B cell (primary cell): ENCODE measurements at regions not wholly inside any gene's neighbourhood (a gene's known extent, or its start where the extent isn't known, plus 50 kb on each side); places are given as distances from the start of the nearest gene placed in this dataset.

Experiments used
- ATAC-seq: fragments of 200-7000 bp; cut with Tn5 transposase; one replicate; pipeline ENCODE4 v1.10.0; 2021; ENCODE audit warnings: low read depth, mild to moderate bottlenecking, moderate number of reproducible peaks, moderate library complexity
- CTCF ChIA-PET: fragments of 350-600 bp; sonication (Branson Sonifier 250); formaldehyde crosslinking; loops from one replicate; lab custom pipeline; 2021; ENCODE audit warnings: antibody characterized with exemption, inconsistent platforms; lab: Charles Lee
- POLR2A ChIA-PET: fragments of 350-600 bp; sonication (Branson Sonifier 250); formaldehyde crosslinking; loops from one replicate; lab custom pipeline; 2021; ENCODE audit warnings: antibody characterized with exemption; lab: Charles Lee
- DNase-seq: peaks from one replicate; pipeline ENCODE4 v3.0.0; 2013
- H2AFZ ChIP-seq: 2 replicates; pipeline ENCODE4 v1.6.1; 2012; ENCODE audit warnings: mild to moderate bottlenecking, low read depth, low read length; ENCODE audit not compliant: insufficient read depth, poor library complexity, severe bottlenecking
- H3K27ac ChIP-seq, 2 donors: 1 replicate in 1 of 2; 2 replicates in 1 of 2; pipeline ENCODE4 v1.5.1; 2012 to 2013; ENCODE audit warnings: low read length in 2 of 2, mild to moderate bottlenecking in 2 of 2, moderate library complexity in 1 of 2
- H3K27me3 ChIP-seq, 4 experiments: fragments of 200-600 bp in 1 of 4; sonication (generic) in 1 of 4; replicated peaks in 1 of 4; 1 replicate in 2 of 4; 2 replicates in 2 of 4; pipeline versions ENCODE4 v1.6.1 to v1.7.0; 2013 to 2016; ENCODE audit warnings: low read length in 3 of 4, mild to moderate bottlenecking in 2 of 4, mixed read lengths in 1 of 4, moderate library complexity in 1 of 4; ENCODE audit not compliant: insufficient read depth in 4 of 4, control insufficient read depth in 3 of 4; ENCODE audit errors: control extremely low read depth in 1 of 4
- H3K36me3 ChIP-seq, 2 experiments: replicated peaks in 1 of 2; 1 replicate in 1 of 2; 2 replicates in 1 of 2; pipeline versions ENCODE4 v1.6.1 to v1.7.1; 2013; ENCODE audit warnings: low read length in 1 of 2; ENCODE audit not compliant: insufficient read depth in 2 of 2, control insufficient read depth in 1 of 2; ENCODE audit errors: control extremely low read depth in 1 of 2, extremely low read depth in 1 of 2
- H3K4me1 ChIP-seq, 2 donors: fragments of 200-600 bp in 1 of 2; sonication (generic) in 1 of 2; 1 replicate in 1 of 2; 2 replicates in 1 of 2; pipeline versions ENCODE4 v1.5.1 to v1.6.1; 2013 to 2017; ENCODE audit warnings: low read length in 2 of 2; ENCODE audit not compliant: control insufficient read depth in 2 of 2, insufficient read depth in 2 of 2
- H3K4me2 ChIP-seq: replicated peaks from 2 replicates; pipeline ENCODE3; 2012; ENCODE audit warnings: mild to moderate bottlenecking, low read depth, low read length; ENCODE audit not compliant: poor library complexity, severe bottlenecking
- H3K4me3 ChIP-seq, 5 experiments: fragments of 200-600 bp in 1 of 5; sonication (generic) in 1 of 5; 1 replicate in 3 of 5; 2 replicates in 2 of 5; pipeline versions ENCODE4 v1.5.1 to v1.7.0; 2011 to 2016; ENCODE audit warnings: low read length in 4 of 5, mild to moderate bottlenecking in 4 of 5, low read depth in 2 of 5, control low read depth in 1 of 5, moderate library complexity in 1 of 5; ENCODE audit not compliant: insufficient read depth in 1 of 5; ENCODE audit errors: control extremely low read depth in 1 of 5, extremely low read depth in 1 of 5
- H3K79me2 ChIP-seq: fragments of 200-600 bp; sonication (generic); one replicate; pipeline ENCODE4 v1.6.0; 2016; ENCODE audit warnings: low read length; ENCODE audit not compliant: control insufficient read depth, insufficient read depth
- H3K9ac ChIP-seq: fragments of 200-600 bp; sonication (generic); 2 replicates; pipeline ENCODE4 v1.6.1; 2017; ENCODE audit warnings: mild to moderate bottlenecking, low read length, moderate library complexity
- H3K9me3 ChIP-seq, 3 donors: one replicate each; pipeline versions ENCODE4 v1.6.1 to v1.7.1; 2013; ENCODE audit warnings: low read length in 2 of 3; ENCODE audit not compliant: control insufficient read depth in 2 of 3, insufficient read depth in 1 of 3; ENCODE audit errors: control extremely low read depth in 1 of 3
- H4K20me1 ChIP-seq: 2 replicates; pipeline ENCODE4 v1.6.0; 2012; ENCODE audit warnings: mild to moderate bottlenecking, low read length; ENCODE audit not compliant: insufficient read depth, control insufficient read depth, poor library complexity, severe bottlenecking
- H3K27ac Mint-ChIP-seq: one replicate; pipeline ENCODE4 v1.8.0; 2021; ENCODE audit warnings: mixed read lengths
- H3K27me3 Mint-ChIP-seq: one replicate; pipeline ENCODE4 v1.8.0; 2021; ENCODE audit warnings: mixed read lengths
- H3K4me1 Mint-ChIP-seq: one replicate; pipeline ENCODE4 v1.8.0; 2021; ENCODE audit warnings: mixed read lengths
- H3K4me3 Mint-ChIP-seq: one replicate; pipeline ENCODE4 v1.8.0; 2021; ENCODE audit warnings: mixed read lengths
- H3K9me3 Mint-ChIP-seq: one replicate; pipeline ENCODE4 v1.8.0; 2022; ENCODE audit warnings: mixed read lengths; ENCODE audit not compliant: insufficient read depth
- CTCF ChIP-seq: fragments of 200-600 bp; IDR thresholded peaks from one replicate; pipeline ENCODE4 v1.8.0; 2022; ENCODE audit warnings: antibody characterized with exemption, mild to moderate bottlenecking
- EZH2 ChIP-seq: IDR thresholded peaks from 2 replicates; pipeline ENCODE4 v1.6.1; 2012; ENCODE audit warnings: borderline replicate concordance, low read depth, mild to moderate bottlenecking, moderate library complexity, low read length; ENCODE audit not compliant: insufficient read depth, poor library complexity, severe bottlenecking
- WGBS: methylation state at CpG from one replicate; pipeline ENCODE4 v1.1.5; 2013; ENCODE audit warnings: missing lambda C conversion rate; ENCODE audit not compliant: insufficient coverage; 5-methylcytosine and 5-hydroxymethylcytosine counted together
- intact Hi-C: fragments of 100-400 bp; cut with micrococcal nuclease; formaldehyde crosslinking; loops from one replicate; pipeline ENCODE4 v1.10.0; 2022

- TF ChIP-seq EZH2: no peak
- no peak for TF ChIP-seq CTCF
- H3K9ac ChIP-seq: no peak overlapping the region
- no peak overlapping the region for H3K4me3 Mint-ChIP-seq
- H3K27me3 ChIP-seq: no peaks in the 10 kb centered on the region
- DNase-seq (no peak), ATAC-seq (no peak)
- ChIA-PET CTCF (no interaction called here), POLR2A (no interaction called here)
- no peaks in the 10 kb centered on the region for H4K20me1 ChIP-seq
- no peak overlapping the region for H3K27ac Mint-ChIP-seq
- no peak overlapping the region for H3K27ac ChIP-seq
- H3K4me1 Mint-ChIP-seq: no peaks in the 10 kb centered on the region
- no peak overlapping the region for H3K4me2 ChIP-seq
- peaks cover 0 to 2% (median 0%) of the 10 kb centered on the region in 3 donors for H3K9me3 ChIP-seq
- no peak overlapping the region for H3K4me3 ChIP-seq
- H3K4me1 ChIP-seq: no peaks in the 10 kb centered on the region
- intact Hi-C loops: no loop called here
- H2AFZ ChIP-seq: no peak overlapping the region
- H3K27me3 Mint-ChIP-seq: no peaks in the 10 kb centered on the region
- H3K79me2 ChIP-seq: no peaks in the 10 kb centered on the region
- H3K9me3 Mint-ChIP-seq: no peaks in the 10 kb centered on the region
- WGBS: 50% methylated on average over 2 of the region's 3 CpGs
- H3K36me3 ChIP-seq: no peaks in the 10 kb centered on the region
Measured at GRCh38 chr18:60847517-60847916, 474.9 kb upstream of the MC4R start.

- H3K9me3 Mint-ChIP-seq: no peaks in the 10 kb centered on the region
- DNase-seq (no peak), ATAC-seq (no peak)
- Histone ChIP-seq H3K9ac (no peak overlapping the region), H3K27me3 (no peaks in the 10 kb centered on the region), H2AFZ (no peak overlapping the region), H3K9me3 (no peaks in the 10 kb centered on the region), H3K4me1 (no peaks in the 10 kb centered on the region), H3K4me2 (no peak overlapping the region), H4K20me1 (no peaks in the 10 kb centered on the region), H3K79me2 (no peaks in the 10 kb centered on the region), H3K27ac (no peak overlapping the region), H3K4me3 (no peak overlapping the region), H3K36me3 (no peaks in the 10 kb centered on the region)
- intact Hi-C loops: no loop called here
- H3K4me3 Mint-ChIP-seq: no peak overlapping the region
- no peaks in the 10 kb centered on the region for H3K4me1 Mint-ChIP-seq
- POLR2A ChIA-PET: no interaction called here
- no peaks in the 10 kb centered on the region for H3K27me3 Mint-ChIP-seq
- CTCF ChIA-PET: no interaction called here
- no peak for TF ChIP-seq EZH2
- no peak for TF ChIP-seq CTCF
- H3K27ac Mint-ChIP-seq: no peak overlapping the region
Measured at GRCh38 chr18:60861575-60861974, 471.7 kb upstream of the CDH20 start.
